ENCODE measurements at regions not wholly inside any gene's neighbourhood (a gene's known extent, or its start where the extent isn't known, plus 50 kb on each side); places are given as distances from the start of the nearest gene placed in this dataset.

- DNase-seq (ENCODE audit: low spot score in 2 of 2), result no peak
- FAIRE-seq, result no peak
These were observed 51.2 kb upstream of the TLR3 start for GRCh38 chr4:186017801-186018200.

DNA sequence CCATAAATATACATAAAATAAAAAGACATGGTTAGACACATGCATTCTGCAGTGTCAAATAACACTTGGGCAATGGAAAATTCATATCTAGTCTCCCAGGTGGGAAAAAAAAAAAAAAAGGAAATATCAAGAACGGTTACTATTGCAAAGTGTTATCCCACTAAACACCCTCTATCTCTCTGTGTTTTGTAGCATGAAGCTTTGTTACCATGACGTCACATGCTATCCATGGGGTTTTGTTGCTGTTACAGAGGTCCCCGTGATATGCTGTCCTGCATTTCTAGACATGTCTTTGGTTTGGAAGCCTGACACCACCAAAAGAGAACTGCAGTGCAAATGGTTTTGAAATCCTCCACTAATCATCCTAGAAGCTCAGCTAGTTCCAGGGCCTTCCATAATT, 50.7 kb upstream of the TLR3 start:
- DNase-seq (ENCODE audit: low spot score in 2 of 2) (no peak), FAIRE-seq (no peak)

DNA sequence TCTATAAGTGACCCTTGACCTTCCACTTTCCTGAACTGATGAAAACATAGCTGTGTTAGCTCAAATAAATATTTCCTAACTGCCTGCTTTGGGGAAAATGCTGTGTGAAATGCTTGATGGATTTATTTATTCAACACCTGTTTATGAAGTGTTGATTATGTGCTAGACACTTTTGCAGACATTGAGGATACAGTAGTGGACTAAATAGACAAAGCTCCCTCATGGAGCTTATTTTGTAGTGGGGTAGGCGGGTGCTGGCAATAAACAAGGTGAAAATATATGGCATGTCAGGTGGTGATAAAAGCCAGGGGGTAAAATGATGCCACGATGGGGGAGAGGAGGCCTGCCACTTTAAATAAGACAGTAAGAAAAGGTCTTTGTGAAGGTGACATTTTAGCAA, 50.2 kb upstream of the TLR3 start:
- FAIRE-seq (no peak), DNase-seq (ENCODE audit: low spot score in 2 of 2) (no peak)

Data from frontal cortex (tissue), 3 donors.